IMR-90 (cell line): ENCODE measurements at regions not wholly inside any gene's neighbourhood (a gene's known extent, or its start where the extent isn't known, plus 50 kb on each side); places are given as distances from the start of the nearest gene placed in this dataset.

ENCODE experiments used
- ATAC-seq: fragments of 200-7000 bp; cut with Tn5 transposase; 2 replicates; pipeline ENCODE4 v1.9.1; 2020; ENCODE audit warnings: low read depth, mild to moderate bottlenecking, moderate library complexity
- BruUV-seq: library from RNA; stranded (reverse); fragments of 400-500 nt; replicated peaks from 2 replicates; lab custom pipeline; 2021; lab: Mats Ljungman, UMichigan
- CTCF ChIA-PET: fragments of 300-600 bp; formaldehyde crosslinking; extraction: SDS; loops from one replicate; lab custom pipeline; 2021; ENCODE audit warnings: antibody characterized with exemption; lab: Yijun Ruan, JAX
- POLR2A ChIA-PET: fragments of 300-600 bp; sonication (Branson Sonifier 250); formaldehyde crosslinking; loops from one replicate; lab custom pipeline; 2022; ENCODE audit warnings: antibody characterized with exemption; ENCODE audit not compliant: unreplicated experiment; lab: Charles Lee
- DNase-seq: peaks from one replicate; pipeline ENCODE4 v3.0.0; 2013
- H2AFZ ChIP-seq: replicated peaks from 2 replicates; pipeline ENCODE3; 2013; ENCODE audit warnings: low read length, mild to moderate bottlenecking; ENCODE audit not compliant: poor library complexity
- H2AK5ac ChIP-seq: 2 replicates; pipeline ENCODE4 v1.6.1; 2013; ENCODE audit warnings: low read depth, low read length, inconsistent platforms
- H2AK9ac ChIP-seq: replicated peaks from 2 replicates; pipeline ENCODE3; 2013; ENCODE audit warnings: mild to moderate bottlenecking, low read depth, low read length, moderate library complexity; ENCODE audit not compliant: poor library complexity
- H2BK120ac ChIP-seq: 2 replicates; pipeline ENCODE4 v1.6.1; 2013; ENCODE audit warnings: low read depth, low read length, inconsistent platforms
- H2BK15ac ChIP-seq: 3 replicates; pipeline ENCODE4 v1.6.1; 2013; ENCODE audit warnings: low read depth, low read length, inconsistent platforms
- H2BK20ac ChIP-seq: 2 replicates; pipeline ENCODE4 v1.6.1; 2013; ENCODE audit warnings: low read depth, mild to moderate bottlenecking, inconsistent platforms, low read length, moderate library complexity
- H2BK5ac ChIP-seq: 2 replicates; pipeline ENCODE4 v1.6.1; 2013; ENCODE audit warnings: mild to moderate bottlenecking, low read depth, low read length, inconsistent platforms; ENCODE audit not compliant: poor library complexity, severe bottlenecking
- H3K14ac ChIP-seq: replicated peaks from 2 replicates; pipeline ENCODE4 v1.6.1; 2013; ENCODE audit warnings: low read depth, low read length, inconsistent platforms
- H3K18ac ChIP-seq: 2 replicates; pipeline ENCODE4 v1.6.1; 2013; ENCODE audit warnings: low read depth, low read length, control low read depth
- H3K23ac ChIP-seq: 2 replicates; pipeline ENCODE4 v1.6.1; 2013; ENCODE audit warnings: low read depth, low read length, inconsistent platforms
- H3K27ac ChIP-seq: 2 replicates; pipeline ENCODE4 v1.5.1; 2013; ENCODE audit warnings: mild to moderate bottlenecking, control low read depth, low read length; ENCODE audit not compliant: insufficient read depth
- H3K27me3 ChIP-seq: 2 replicates; pipeline ENCODE4 v1.6.1; 2013; ENCODE audit warnings: low read length; ENCODE audit not compliant: control insufficient read depth, insufficient read depth
- H3K36me3 ChIP-seq: 2 replicates; pipeline ENCODE4 v1.6.1; 2013; ENCODE audit warnings: low read length, mixed read lengths; ENCODE audit not compliant: control insufficient read depth, insufficient read depth
- H3K4ac ChIP-seq: 2 replicates; pipeline ENCODE4 v1.6.1; 2013; ENCODE audit warnings: low read depth, low read length, inconsistent platforms
- H3K4me1 ChIP-seq: 2 replicates; pipeline ENCODE4 v1.6.1; 2013; ENCODE audit warnings: low read length, mixed read lengths; ENCODE audit not compliant: control insufficient read depth, insufficient read depth
- H3K4me2 ChIP-seq: 2 replicates; pipeline ENCODE4 v1.6.1; 2013; ENCODE audit warnings: low read depth, mild to moderate bottlenecking, control low read depth, low read length, moderate library complexity
- H3K4me3 ChIP-seq: 2 replicates; pipeline ENCODE4 v1.5.1; 2013; ENCODE audit warnings: low read depth, mild to moderate bottlenecking, control low read depth, low read length, moderate library complexity; ENCODE audit not compliant: insufficient read depth
- H3K56ac ChIP-seq: 2 replicates; pipeline ENCODE4 v1.6.1; 2013; ENCODE audit warnings: low read length, inconsistent platforms; ENCODE audit not compliant: insufficient read depth; ENCODE audit errors: extremely low read depth
- H3K79me1 ChIP-seq, 2 experiments: 2 replicates each; pipeline ENCODE4 v1.6.1; 2013; ENCODE audit warnings: low read length in 2 of 2, inconsistent platforms in 1 of 2, low read depth in 1 of 2
- H3K9ac ChIP-seq: 2 replicates; pipeline ENCODE4 v1.6.1; 2013; ENCODE audit warnings: low read depth, low read length, control low read depth
- H3K9me1 ChIP-seq: 2 replicates; pipeline ENCODE4 v1.6.1; 2013; ENCODE audit warnings: low read length, inconsistent platforms; ENCODE audit not compliant: insufficient read depth
- H3K9me3 ChIP-seq: 2 replicates; pipeline ENCODE4 v1.6.1; 2013; ENCODE audit warnings: low read length; ENCODE audit not compliant: control insufficient read depth, insufficient read depth
- H4K20me1 ChIP-seq: 2 replicates; pipeline ENCODE4 v1.6.1; 2013; ENCODE audit warnings: low read length, inconsistent platforms; ENCODE audit not compliant: insufficient read depth
- H4K5ac ChIP-seq: 2 replicates; pipeline ENCODE4 v1.6.1; 2013; ENCODE audit warnings: mild to moderate bottlenecking, low read depth, low read length, control low read depth
- H4K8ac ChIP-seq, 2 experiments: 2 replicates each; pipeline ENCODE4 v1.6.1; 2013; ENCODE audit warnings: low read depth in 2 of 2, low read length in 2 of 2, control low read depth in 1 of 2, inconsistent platforms in 1 of 2
- H4K91ac ChIP-seq: 2 replicates; pipeline ENCODE4 v1.6.1; 2013; ENCODE audit warnings: low read depth, low read length, inconsistent platforms; ENCODE audit not compliant: insufficient read depth
- BHLHE40 ChIP-seq: fragments of 150-350 bp; IDR thresholded peaks from 2 replicates; pipeline ENCODE4 v1.6.1; 2016; ENCODE audit warnings: mild to moderate bottlenecking, low read depth, low read length
- CEBPB ChIP-seq: IDR thresholded peaks from 2 replicates; pipeline ENCODE4 v1.6.1; 2012; ENCODE audit warnings: low read depth, low read length, improper control_type of control experiment
- CHD1 ChIP-seq: IDR thresholded peaks from 2 replicates; pipeline ENCODE4 v1.6.1; 2012; ENCODE audit warnings: low read depth, low read length, improper control_type of control experiment
- FOS ChIP-seq: fragments of 150-350 bp; IDR thresholded peaks from 2 replicates; pipeline ENCODE4 v1.6.1; 2016; ENCODE audit warnings: low read depth, low read length
- MAFK ChIP-seq: IDR thresholded peaks from 2 replicates; pipeline ENCODE4 v1.6.1; 2012; ENCODE audit warnings: low read depth, low read length, improper control_type of control experiment
- MAZ ChIP-seq: IDR thresholded peaks from 2 replicates; pipeline ENCODE4 v1.6.1; 2012; ENCODE audit warnings: low read depth, mild to moderate bottlenecking, low read length, improper control_type of control experiment, moderate library complexity, borderline replicate concordance
- MXI1 ChIP-seq: IDR thresholded peaks from 2 replicates; pipeline ENCODE4 v1.6.1; 2012; ENCODE audit warnings: low read depth, mild to moderate bottlenecking, low read length, moderate library complexity, borderline replicate concordance
- NFE2L2 ChIP-seq: fragments of 150-350 bp; IDR thresholded peaks from 2 replicates; pipeline ENCODE4 v1.6.1; 2016; ENCODE audit warnings: low read depth, mild to moderate bottlenecking, low read length
- POLR2A ChIP-seq: IDR thresholded peaks from 2 replicates; pipeline ENCODE4 v1.6.1; 2012; ENCODE audit warnings: mild to moderate bottlenecking, low read depth, low read length
- RAD21 ChIP-seq: IDR thresholded peaks from 2 replicates; pipeline ENCODE4 v1.6.1; 2012; ENCODE audit warnings: low read length, improper control_type of control experiment
- RCOR1 ChIP-seq: IDR thresholded peaks from 2 replicates; pipeline ENCODE4 v1.6.1; 2012; ENCODE audit warnings: mild to moderate bottlenecking, low read length, improper control_type of control experiment; ENCODE audit not compliant: insufficient replicate concordance
- RFX5 ChIP-seq: IDR thresholded peaks from 2 replicates; pipeline ENCODE4 v1.8.0; 2012; ENCODE audit warnings: low read depth, mild to moderate bottlenecking, low read length, moderate library complexity
- SMC3 ChIP-seq: fragments of 150-350 bp; IDR thresholded peaks from 2 replicates; pipeline ENCODE4 v1.6.1; 2016; ENCODE audit warnings: low read depth, mild to moderate bottlenecking, antibody characterized with exemption, low read length, moderate library complexity
- WGBS, 2 experiments: methylation state at CpG; one replicate each; pipeline versions ENCODE4 v1.1.5 to v1.1.7; 2013; ENCODE audit warnings: missing lambda C conversion rate in 2 of 2; ENCODE audit not compliant: insufficient read length in 1 of 2; ENCODE audit errors: extremely low coverage in 2 of 2; 5-methylcytosine and 5-hydroxymethylcytosine counted together
- dilution Hi-C: fragments of 300-500 bp; cut with HindIII; formaldehyde crosslinking; loops from one replicate; pipeline ENCODE4 v1.14.3; 2018; ENCODE audit warnings: low sequenced_read_pairs; ENCODE audit not compliant: unreplicated experiment
- in situ Hi-C: fragments of 300-500 bp; cut with MboI; formaldehyde crosslinking; loops from 3 replicates; pipeline ENCODE4 v1.14.3; 2019; ENCODE audit warnings: low sequenced_read_pairs, inconsistent platforms, mixed read lengths
- intact Hi-C: fragments of 100-400 bp; cut with micrococcal nuclease; formaldehyde crosslinking; loops from 2 replicates; pipeline ENCODE4 v1.10.0; 2022
- TF ChIP-seq, protein P1 (sequence below): fragments of 150-350 bp; IDR thresholded peaks from 2 replicates; pipeline ENCODE4 v1.6.1; 2016; ENCODE audit warnings: low read depth, mild to moderate bottlenecking, low read length, moderate library complexity, borderline replicate concordance
- TF ChIP-seq, protein P2 (sequence below): fragments of 150-350 bp; IDR thresholded peaks from 2 replicates; pipeline ENCODE4 v1.6.1; 2017; ENCODE audit warnings: mild to moderate bottlenecking, antibody characterized with exemption, low read length, low read depth
- TF ChIP-seq, protein P3 (sequence below): conservative IDR thresholded peaks from 2 replicates; pipeline ENCODE4 v1.5.1; 2012; ENCODE audit warnings: mild to moderate bottlenecking, low read depth, low read length, improper control_type of control experiment

DNA sequence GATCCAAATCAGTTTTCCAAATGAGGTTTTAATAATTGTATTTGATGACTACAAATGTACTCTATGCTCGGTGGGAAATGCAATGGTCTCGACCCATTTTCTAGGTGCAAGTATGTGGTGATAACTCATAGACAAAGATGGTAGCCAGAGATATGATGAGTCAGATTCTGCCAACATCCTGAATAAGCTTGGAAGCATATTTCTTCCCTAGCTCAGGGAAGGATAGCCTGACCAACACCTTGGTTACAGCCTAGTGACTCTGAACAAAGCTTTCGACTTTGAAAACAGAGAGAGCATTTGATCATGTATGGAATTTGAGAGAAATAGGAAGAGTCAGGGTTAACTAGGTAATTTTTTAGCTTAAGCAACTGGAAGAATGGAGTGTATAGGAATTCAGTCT lies 128.3 kb upstream of the MYOCD start:
- no peak overlapping the region for H3K14ac ChIP-seq
- H3K56ac ChIP-seq: no peak overlapping the region
- no peak overlapping the region for H4K8ac ChIP-seq
- H3K27me3 ChIP-seq: no peaks in the 10 kb centered on the region
- DNase-seq (peak; percentile 7), ATAC-seq (no peak)
- no peaks in the 10 kb centered on the region for H3K36me3 ChIP-seq
- TF ChIP-seq MXI1 (no peak), SMC3 (no peak), FOS (no peak), RCOR1 (no peak), NFE2L2 (no peak), RAD21 (no peak), BHLHE40 (no peak), POLR2A (no peak), CHD1 (no peak), MAZ (no peak), CEBPB (no peak), MAFK (no peak), RFX5 (no peak)
- TF ChIP-seq, protein P1, sequence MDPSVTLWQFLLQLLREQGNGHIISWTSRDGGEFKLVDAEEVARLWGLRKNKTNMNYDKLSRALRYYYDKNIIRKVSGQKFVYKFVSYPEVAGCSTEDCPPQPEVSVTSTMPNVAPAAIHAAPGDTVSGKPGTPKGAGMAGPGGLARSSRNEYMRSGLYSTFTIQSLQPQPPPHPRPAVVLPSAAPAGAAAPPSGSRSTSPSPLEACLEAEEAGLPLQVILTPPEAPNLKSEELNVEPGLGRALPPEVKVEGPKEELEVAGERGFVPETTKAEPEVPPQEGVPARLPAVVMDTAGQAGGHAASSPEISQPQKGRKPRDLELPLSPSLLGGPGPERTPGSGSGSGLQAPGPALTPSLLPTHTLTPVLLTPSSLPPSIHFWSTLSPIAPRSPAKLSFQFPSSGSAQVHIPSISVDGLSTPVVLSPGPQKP: no peak
- TF ChIP-seq, protein P2, sequence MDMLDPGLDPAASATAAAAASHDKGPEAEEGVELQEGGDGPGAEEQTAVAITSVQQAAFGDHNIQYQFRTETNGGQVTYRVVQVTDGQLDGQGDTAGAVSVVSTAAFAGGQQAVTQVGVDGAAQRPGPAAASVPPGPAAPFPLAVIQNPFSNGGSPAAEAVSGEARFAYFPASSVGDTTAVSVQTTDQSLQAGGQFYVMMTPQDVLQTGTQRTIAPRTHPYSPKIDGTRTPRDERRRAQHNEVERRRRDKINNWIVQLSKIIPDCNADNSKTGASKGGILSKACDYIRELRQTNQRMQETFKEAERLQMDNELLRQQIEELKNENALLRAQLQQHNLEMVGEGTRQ: no peak
- TF ChIP-seq, protein P3, sequence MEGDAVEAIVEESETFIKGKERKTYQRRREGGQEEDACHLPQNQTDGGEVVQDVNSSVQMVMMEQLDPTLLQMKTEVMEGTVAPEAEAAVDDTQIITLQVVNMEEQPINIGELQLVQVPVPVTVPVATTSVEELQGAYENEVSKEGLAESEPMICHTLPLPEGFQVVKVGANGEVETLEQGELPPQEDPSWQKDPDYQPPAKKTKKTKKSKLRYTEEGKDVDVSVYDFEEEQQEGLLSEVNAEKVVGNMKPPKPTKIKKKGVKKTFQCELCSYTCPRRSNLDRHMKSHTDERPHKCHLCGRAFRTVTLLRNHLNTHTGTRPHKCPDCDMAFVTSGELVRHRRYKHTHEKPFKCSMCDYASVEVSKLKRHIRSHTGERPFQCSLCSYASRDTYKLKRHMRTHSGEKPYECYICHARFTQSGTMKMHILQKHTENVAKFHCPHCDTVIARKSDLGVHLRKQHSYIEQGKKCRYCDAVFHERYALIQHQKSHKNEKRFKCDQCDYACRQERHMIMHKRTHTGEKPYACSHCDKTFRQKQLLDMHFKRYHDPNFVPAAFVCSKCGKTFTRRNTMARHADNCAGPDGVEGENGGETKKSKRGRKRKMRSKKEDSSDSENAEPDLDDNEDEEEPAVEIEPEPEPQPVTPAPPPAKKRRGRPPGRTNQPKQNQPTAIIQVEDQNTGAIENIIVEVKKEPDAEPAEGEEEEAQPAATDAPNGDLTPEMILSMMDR: no peak
- H3K23ac ChIP-seq: no peak overlapping the region
- peak overlapping the region; percentile 33; the same call in 1 of the 2 replicates for H2BK20ac ChIP-seq
- H2BK5ac ChIP-seq: peak overlapping the region; percentile 1
- CTCF ChIA-PET: interaction anchor here (1.2 to 1.3 kb wide), 2 partner anchors 8 to 205 kb away, joined by 4 to 5 read pairs; no protein-coding TSS in a partner anchor
- dilution Hi-C loops: no loop called here
- H4K5ac ChIP-seq: peak overlapping the region; percentile 68; the same call in 1 of the 2 replicates
- no peak overlapping the region; the same call in 1 of the 2 replicates for H4K91ac ChIP-seq
- no peak overlapping the region for H3K4me2 ChIP-seq
- H3K18ac ChIP-seq: no peak overlapping the region; the same call in 1 of the 2 replicates
- no TSS peak for BruUV-seq
- intact Hi-C loops: no loop called here
- H3K9ac ChIP-seq: no peak overlapping the region
- POLR2A ChIA-PET: no interaction called here
- H2BK15ac ChIP-seq: peak overlapping the region; percentile 53; the same call in 2 of the 3 replicates
- in situ Hi-C loops: no loop called here
- H3K79me1 ChIP-seq: no peaks in the 10 kb centered on the region
- WGBS, 2 experiments: 100% methylated on average over 2 of the region's 3 CpGs; no CpG with 5 or more reads in 1 of the 2 experiments
- H3K9me1 ChIP-seq: peaks cover 5% of the 10 kb centered on the region; the same call in 1 of the 2 replicates
- H3K27ac ChIP-seq: no peak overlapping the region
- no peak overlapping the region for H2AK9ac ChIP-seq
- no peak overlapping the region for H2AFZ ChIP-seq
- H2BK120ac ChIP-seq: peak overlapping the region; percentile 47
- H3K4ac ChIP-seq: peak overlapping the region; percentile 20; the same call in 1 of the 2 replicates
- no peaks in the 10 kb centered on the region for H4K20me1 ChIP-seq
- H3K4me3 ChIP-seq: no peak overlapping the region
- H3K4me1 ChIP-seq: no peaks in the 10 kb centered on the region; the same call in 1 of the 2 replicates
- H3K9me3 ChIP-seq: no peaks in the 10 kb centered on the region
- H2AK5ac ChIP-seq: 0 out of 2 replicates have a peak overlapping the region, but pooled peaks have one; percentile 43
